ENCODE measurements at regions not wholly inside any gene's neighbourhood (a gene's known extent, or its start where the extent isn't known, plus 50 kb on each side); places are given as distances from the start of the nearest gene placed in this dataset.

- TF ChIP-seq CTCF (IDR thresholded peaks at IDR 0.05; ENCODE audit: insufficient read depth, low read depth, low read length, missing control alignments) = no peak
Observed at GRCh38 chr10:78863140-78863905, 205.4 kb upstream of the ZMIZ1 start.

GRCh38 chr10:78863906-78864239 lies 204.9 kb upstream of the ZMIZ1 start:
- no peak for DNase-seq (ENCODE audit: low read depth)
- no peak for TF ChIP-seq CTCF (IDR thresholded peaks at IDR 0.05; ENCODE audit: insufficient read depth, low read depth, low read length, missing control alignments)
- H3K4me3 ChIP-seq (ENCODE audit: low read depth, low read length) = no peak overlapping the region

More at GRCh38 chr10:78863140-78863905, 205.4 kb upstream of the ZMIZ1 start:
- no peak for DNase-seq (ENCODE audit: low read depth)
- H3K4me3 ChIP-seq (ENCODE audit: low read depth, low read length) = no peak overlapping the region

- TF ChIP-seq CTCF (IDR thresholded peaks at IDR 0.05; ENCODE audit: insufficient read depth, low read depth, low read length, missing control alignments) = no peak
- no peak overlapping the region for H3K4me3 ChIP-seq (ENCODE audit: low read depth, low read length)
- DNase-seq (ENCODE audit: low read depth) = no peak
Observed at GRCh38 chr10:78864761-78865537, 203.8 kb upstream of the ZMIZ1 start.

GRCh38 chr10:78865538-78865875 lies 203.3 kb upstream of the ZMIZ1 start:
- no peak overlapping the region for H3K4me3 ChIP-seq (ENCODE audit: low read depth, low read length)
- TF ChIP-seq CTCF (IDR thresholded peaks at IDR 0.05; ENCODE audit: insufficient read depth, low read depth, low read length, missing control alignments) = no peak
- no peak for DNase-seq (ENCODE audit: low read depth)

- no peak overlapping the region for H3K4me3 ChIP-seq (ENCODE audit: low read depth, low read length)
- DNase-seq (ENCODE audit: low read depth) = no peak
Observed at GRCh38 chr10:78865931-78866717, 202.6 kb upstream of the ZMIZ1 start.

More at GRCh38 chr10:78865931-78866717, 202.6 kb upstream of the ZMIZ1 start:
- TF ChIP-seq CTCF (IDR thresholded peaks at IDR 0.05; ENCODE audit: insufficient read depth, low read depth, low read length, missing control alignments) = no peak

Data from GM12865 (cell line).